ENCODE measurements at regions not wholly inside any gene's neighbourhood (a gene's known extent, or its start where the extent isn't known, plus 50 kb on each side); places are given as distances from the start of the nearest gene placed in this dataset.

- intact Hi-C loops (cut with DNase I) = no loop called here
Measured at GRCh38 chr10:56090914-56091540, 270.0 kb downstream of the ZWINT start.

GRCh38 chr10:56085406-56086122 lies 275.5 kb downstream of the ZWINT start:
- Histone ChIP-seq H3K9me3 (no peaks in the 10 kb centered on the region), H3K27ac (no peak overlapping the region), H3K4me1 (ENCODE audit: insufficient read depth) (peaks cover 3% of the 10 kb centered on the region), H3K4me3 (no peak overlapping the region), H3K36me3 (no peaks in the 10 kb centered on the region), H3K27me3 (no peaks in the 10 kb centered on the region)
- 77 to 83% (median 82%) methylated on average over 1 of the region's 1 CpG for WGBS, 3 donors
- TF ChIP-seq POLR2A (IDR thresholded peaks at IDR 0.05) (no peak), CTCF (IDR thresholded peaks at IDR 0.05) (no peak), EP300 (IDR thresholded peaks at IDR 0.05) (no peak)
- intact Hi-C loops (cut with DNase I) = no loop called here
- no peak for DNase-seq

More at GRCh38 chr10:56090914-56091540, 270.0 kb downstream of the ZWINT start:
- Histone ChIP-seq H3K27ac (no peak overlapping the region), H3K36me3 (no peaks in the 10 kb centered on the region), H3K4me3 (no peak overlapping the region), H3K4me1 (ENCODE audit: insufficient read depth) (no peaks in the 10 kb centered on the region), H3K9me3 (no peaks in the 10 kb centered on the region), H3K27me3 (no peaks in the 10 kb centered on the region)
- WGBS, 3 donors = 65 to 76% (median 70%) methylated on average over 3 of the region's 3 CpGs
- TF ChIP-seq CTCF (IDR thresholded peaks at IDR 0.05) (no peak), POLR2A (IDR thresholded peaks at IDR 0.05) (no peak), EP300 (IDR thresholded peaks at IDR 0.05) (no peak)
- no peak for DNase-seq

- TF ChIP-seq POLR2A (IDR thresholded peaks at IDR 0.05) (no peak), CTCF (IDR thresholded peaks at IDR 0.05) (no peak), EP300 (IDR thresholded peaks at IDR 0.05) (no peak)
- no peak for DNase-seq
- Histone ChIP-seq H3K27ac (no peak overlapping the region), H3K4me1 (ENCODE audit: insufficient read depth) (peaks cover 3% of the 10 kb centered on the region), H3K27me3 (no peaks in the 10 kb centered on the region), H3K4me3 (no peak overlapping the region), H3K9me3 (no peaks in the 10 kb centered on the region), H3K36me3 (no peaks in the 10 kb centered on the region)
- intact Hi-C loops (cut with DNase I) = no loop called here
- WGBS, 3 donors = 90 to 94% (median 91%) methylated on average over 3 of the region's 3 CpGs
Measured at GRCh38 chr10:56082169-56082568, 278.9 kb downstream of the ZWINT start.

- Histone ChIP-seq H3K4me1 (ENCODE audit: insufficient read depth) (no peaks in the 10 kb centered on the region), H3K4me3 (no peak overlapping the region), H3K27ac (no peak overlapping the region), H3K9me3 (peaks cover 0 to 6% of the 10 kb centered on the region in 2 donors), H3K27me3 (no peaks in the 10 kb centered on the region), H3K36me3 (no peaks in the 10 kb centered on the region)
- no peak for DNase-seq
- TF ChIP-seq EP300 (IDR thresholded peaks at IDR 0.05) (no peak), CTCF (IDR thresholded peaks at IDR 0.05) (no peak), POLR2A (IDR thresholded peaks at IDR 0.05) (no peak)
- 81 to 84% (median 83%) methylated on average over 12 of the region's 12 CpGs for WGBS, 3 donors
- intact Hi-C loops (cut with DNase I) = no loop called here
Measured at GRCh38 chr10:56068473-56069263, 292.4 kb downstream of the ZWINT start.

Measured in ovary (tissue), 7 donors.